B cell (primary cell): ENCODE measurements at regions not wholly inside any gene's neighbourhood (a gene's known extent, or its start where the extent isn't known, plus 50 kb on each side); places are given as distances from the start of the nearest gene placed in this dataset.

Source experiments
- ATAC-seq: fragments of 200-7000 bp; cut with Tn5 transposase; one replicate; pipeline ENCODE4 v1.10.0; 2021; ENCODE audit warnings: low read depth, mild to moderate bottlenecking, moderate number of reproducible peaks, moderate library complexity
- CTCF ChIA-PET: fragments of 350-600 bp; sonication (Branson Sonifier 250); formaldehyde crosslinking; loops from one replicate; lab custom pipeline; 2021; ENCODE audit warnings: antibody characterized with exemption, inconsistent platforms; lab: Charles Lee
- POLR2A ChIA-PET: fragments of 350-600 bp; sonication (Branson Sonifier 250); formaldehyde crosslinking; loops from one replicate; lab custom pipeline; 2021; ENCODE audit warnings: antibody characterized with exemption; lab: Charles Lee
- DNase-seq: peaks from one replicate; pipeline ENCODE4 v3.0.0; 2013
- H2AFZ ChIP-seq: 2 replicates; pipeline ENCODE4 v1.6.1; 2012; ENCODE audit warnings: mild to moderate bottlenecking, low read depth, low read length; ENCODE audit not compliant: insufficient read depth, poor library complexity, severe bottlenecking
- H3K27ac ChIP-seq, 2 donors: 1 replicate in 1 of 2; 2 replicates in 1 of 2; pipeline ENCODE4 v1.5.1; 2012 to 2013; ENCODE audit warnings: low read length in 2 of 2, mild to moderate bottlenecking in 2 of 2, moderate library complexity in 1 of 2
- H3K27me3 ChIP-seq, 4 experiments: fragments of 200-600 bp in 1 of 4; sonication (generic) in 1 of 4; replicated peaks in 1 of 4; 1 replicate in 2 of 4; 2 replicates in 2 of 4; pipeline versions ENCODE4 v1.6.1 to v1.7.0; 2013 to 2016; ENCODE audit warnings: low read length in 3 of 4, mild to moderate bottlenecking in 2 of 4, mixed read lengths in 1 of 4, moderate library complexity in 1 of 4; ENCODE audit not compliant: insufficient read depth in 4 of 4, control insufficient read depth in 3 of 4; ENCODE audit errors: control extremely low read depth in 1 of 4
- H3K36me3 ChIP-seq, 2 experiments: replicated peaks in 1 of 2; 1 replicate in 1 of 2; 2 replicates in 1 of 2; pipeline versions ENCODE4 v1.6.1 to v1.7.1; 2013; ENCODE audit warnings: low read length in 1 of 2; ENCODE audit not compliant: insufficient read depth in 2 of 2, control insufficient read depth in 1 of 2; ENCODE audit errors: control extremely low read depth in 1 of 2, extremely low read depth in 1 of 2
- H3K4me1 ChIP-seq, 2 donors: fragments of 200-600 bp in 1 of 2; sonication (generic) in 1 of 2; 1 replicate in 1 of 2; 2 replicates in 1 of 2; pipeline versions ENCODE4 v1.5.1 to v1.6.1; 2013 to 2017; ENCODE audit warnings: low read length in 2 of 2; ENCODE audit not compliant: control insufficient read depth in 2 of 2, insufficient read depth in 2 of 2
- H3K4me2 ChIP-seq: replicated peaks from 2 replicates; pipeline ENCODE3; 2012; ENCODE audit warnings: mild to moderate bottlenecking, low read depth, low read length; ENCODE audit not compliant: poor library complexity, severe bottlenecking
- H3K4me3 ChIP-seq, 5 experiments: fragments of 200-600 bp in 1 of 5; sonication (generic) in 1 of 5; 1 replicate in 3 of 5; 2 replicates in 2 of 5; pipeline versions ENCODE4 v1.5.1 to v1.7.0; 2011 to 2016; ENCODE audit warnings: low read length in 4 of 5, mild to moderate bottlenecking in 4 of 5, low read depth in 2 of 5, control low read depth in 1 of 5, moderate library complexity in 1 of 5; ENCODE audit not compliant: insufficient read depth in 1 of 5; ENCODE audit errors: control extremely low read depth in 1 of 5, extremely low read depth in 1 of 5
- H3K79me2 ChIP-seq: fragments of 200-600 bp; sonication (generic); one replicate; pipeline ENCODE4 v1.6.0; 2016; ENCODE audit warnings: low read length; ENCODE audit not compliant: control insufficient read depth, insufficient read depth
- H3K9ac ChIP-seq: fragments of 200-600 bp; sonication (generic); 2 replicates; pipeline ENCODE4 v1.6.1; 2017; ENCODE audit warnings: mild to moderate bottlenecking, low read length, moderate library complexity
- H3K9me3 ChIP-seq, 3 donors: one replicate each; pipeline versions ENCODE4 v1.6.1 to v1.7.1; 2013; ENCODE audit warnings: low read length in 2 of 3; ENCODE audit not compliant: control insufficient read depth in 2 of 3, insufficient read depth in 1 of 3; ENCODE audit errors: control extremely low read depth in 1 of 3
- H4K20me1 ChIP-seq: 2 replicates; pipeline ENCODE4 v1.6.0; 2012; ENCODE audit warnings: mild to moderate bottlenecking, low read length; ENCODE audit not compliant: insufficient read depth, control insufficient read depth, poor library complexity, severe bottlenecking
- H3K27ac Mint-ChIP-seq: one replicate; pipeline ENCODE4 v1.8.0; 2021; ENCODE audit warnings: mixed read lengths
- H3K27me3 Mint-ChIP-seq: one replicate; pipeline ENCODE4 v1.8.0; 2021; ENCODE audit warnings: mixed read lengths
- H3K4me1 Mint-ChIP-seq: one replicate; pipeline ENCODE4 v1.8.0; 2021; ENCODE audit warnings: mixed read lengths
- H3K4me3 Mint-ChIP-seq: one replicate; pipeline ENCODE4 v1.8.0; 2021; ENCODE audit warnings: mixed read lengths
- H3K9me3 Mint-ChIP-seq: one replicate; pipeline ENCODE4 v1.8.0; 2022; ENCODE audit warnings: mixed read lengths; ENCODE audit not compliant: insufficient read depth
- EZH2 ChIP-seq: IDR thresholded peaks from 2 replicates; pipeline ENCODE4 v1.6.1; 2012; ENCODE audit warnings: borderline replicate concordance, low read depth, mild to moderate bottlenecking, moderate library complexity, low read length; ENCODE audit not compliant: insufficient read depth, poor library complexity, severe bottlenecking
- WGBS: methylation state at CpG from one replicate; pipeline ENCODE4 v1.1.5; 2013; ENCODE audit warnings: missing lambda C conversion rate; ENCODE audit not compliant: insufficient coverage; 5-methylcytosine and 5-hydroxymethylcytosine counted together
- intact Hi-C: fragments of 100-400 bp; cut with micrococcal nuclease; formaldehyde crosslinking; loops from one replicate; pipeline ENCODE4 v1.10.0; 2022
- TF ChIP-seq, protein P1 (sequence below): fragments of 200-600 bp; IDR thresholded peaks from one replicate; pipeline ENCODE4 v1.8.0; 2022; ENCODE audit warnings: antibody characterized with exemption, mild to moderate bottlenecking

- H3K4me2 ChIP-seq: no peak overlapping the region
- no peaks in the 10 kb centered on the region for H3K79me2 ChIP-seq
- Mint-ChIP-seq H3K27ac (no peak overlapping the region), H3K4me3 (no peak overlapping the region), H3K27me3 (no peaks in the 10 kb centered on the region), H3K9me3 (no peaks in the 10 kb centered on the region), H3K4me1 (no peaks in the 10 kb centered on the region)
- no peak overlapping the region for H3K4me3 ChIP-seq
- no peak overlapping the region for H2AFZ ChIP-seq
- WGBS: no CpG with 5 or more reads among the region's 1 CpG
- H4K20me1 ChIP-seq: no peaks in the 10 kb centered on the region
- CTCF ChIA-PET: no interaction called here
- TF ChIP-seq, protein P1, sequence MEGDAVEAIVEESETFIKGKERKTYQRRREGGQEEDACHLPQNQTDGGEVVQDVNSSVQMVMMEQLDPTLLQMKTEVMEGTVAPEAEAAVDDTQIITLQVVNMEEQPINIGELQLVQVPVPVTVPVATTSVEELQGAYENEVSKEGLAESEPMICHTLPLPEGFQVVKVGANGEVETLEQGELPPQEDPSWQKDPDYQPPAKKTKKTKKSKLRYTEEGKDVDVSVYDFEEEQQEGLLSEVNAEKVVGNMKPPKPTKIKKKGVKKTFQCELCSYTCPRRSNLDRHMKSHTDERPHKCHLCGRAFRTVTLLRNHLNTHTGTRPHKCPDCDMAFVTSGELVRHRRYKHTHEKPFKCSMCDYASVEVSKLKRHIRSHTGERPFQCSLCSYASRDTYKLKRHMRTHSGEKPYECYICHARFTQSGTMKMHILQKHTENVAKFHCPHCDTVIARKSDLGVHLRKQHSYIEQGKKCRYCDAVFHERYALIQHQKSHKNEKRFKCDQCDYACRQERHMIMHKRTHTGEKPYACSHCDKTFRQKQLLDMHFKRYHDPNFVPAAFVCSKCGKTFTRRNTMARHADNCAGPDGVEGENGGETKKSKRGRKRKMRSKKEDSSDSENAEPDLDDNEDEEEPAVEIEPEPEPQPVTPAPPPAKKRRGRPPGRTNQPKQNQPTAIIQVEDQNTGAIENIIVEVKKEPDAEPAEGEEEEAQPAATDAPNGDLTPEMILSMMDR: no peak
- TF ChIP-seq EZH2: no peak
- DNase-seq (no peak), ATAC-seq (no peak)
- H3K9ac ChIP-seq: no peak overlapping the region
- H3K27me3 ChIP-seq: no peaks in the 10 kb centered on the region
- H3K27ac ChIP-seq: no peak overlapping the region
- POLR2A ChIA-PET: no interaction called here
- H3K4me1 ChIP-seq: no peaks in the 10 kb centered on the region
- intact Hi-C loops: no loop called here
- H3K36me3 ChIP-seq: no peaks in the 10 kb centered on the region
- H3K9me3 ChIP-seq: no peaks in the 10 kb centered on the region
These were observed 206.4 kb downstream of the NOL4 start for GRCh38 chr18:34018336-34018735.

DNA sequence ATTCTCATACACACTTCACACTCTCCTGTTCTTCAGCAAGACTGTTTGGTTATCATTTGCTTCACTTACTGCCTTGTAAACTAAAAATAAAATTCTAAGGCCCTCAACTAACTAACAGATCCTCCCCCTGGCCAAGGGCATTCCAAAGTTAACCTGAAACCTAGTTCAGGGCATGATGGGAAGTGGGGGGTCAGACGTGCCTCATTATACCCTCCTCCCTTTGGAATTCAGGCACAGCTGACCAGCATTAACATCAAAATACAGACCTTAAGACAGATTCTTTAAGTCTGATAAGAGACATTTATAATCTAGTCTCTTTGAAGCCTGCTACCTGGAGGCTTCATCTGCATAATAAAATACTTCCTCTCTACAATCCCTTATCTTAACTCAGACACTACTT lies 221.0 kb downstream of the NOL4 start:
- H3K4me3 Mint-ChIP-seq: no peak overlapping the region
- peaks cover 0 to 4% (median 0%) of the 10 kb centered on the region in 3 donors for H3K9me3 ChIP-seq
- no peaks in the 10 kb centered on the region for H3K36me3 ChIP-seq
- no peak for DNase-seq
- no peak overlapping the region for H3K9ac ChIP-seq
- no peaks in the 10 kb centered on the region for H4K20me1 ChIP-seq
- no peak overlapping the region for H2AFZ ChIP-seq
- intact Hi-C loops: no loop called here
- no peak overlapping the region for H3K4me2 ChIP-seq
- no peak for ATAC-seq
- ChIA-PET CTCF (no interaction called here), POLR2A (no interaction called here)
- no peaks in the 10 kb centered on the region for H3K4me1 Mint-ChIP-seq
- WGBS: no CpG with 5 or more reads among the region's 1 CpG
- TF ChIP-seq, protein P1: no peak
- no peak for TF ChIP-seq EZH2
- H3K27ac ChIP-seq: no peak overlapping the region
- no peaks in the 10 kb centered on the region for H3K27me3 Mint-ChIP-seq
- H3K4me3 ChIP-seq: no peak overlapping the region
- H3K4me1 ChIP-seq: no peaks in the 10 kb centered on the region
- no peaks in the 10 kb centered on the region for H3K79me2 ChIP-seq
- H3K27ac Mint-ChIP-seq: no peak overlapping the region
- H3K9me3 Mint-ChIP-seq: no peaks in the 10 kb centered on the region
- no peaks in the 10 kb centered on the region for H3K27me3 ChIP-seq
